Activated naive CD8-positive, alpha-beta T cell (primary cell): ENCODE measurements at regions not wholly inside any gene's neighbourhood (a gene's known extent, or its start where the extent isn't known, plus 50 kb on each side); places are given as distances from the start of the nearest gene placed in this dataset.
"Not testable (repeated sequence)": the region's sequence is repeated elsewhere in the genome, so short reads cannot be mapped to it uniquely, and the experiment has no call there.

Source experiments
- H3K27ac Mint-ChIP-seq: one replicate; pipeline ENCODE4 v1.8.0; 2021; ENCODE audit warnings: mixed read lengths
- H3K27me3 Mint-ChIP-seq: one replicate; pipeline ENCODE4 v1.8.0; 2021; ENCODE audit warnings: mixed read lengths
- H3K36me3 Mint-ChIP-seq: one replicate; pipeline ENCODE4 v1.8.0; 2021; ENCODE audit warnings: mixed read lengths
- H3K4me1 Mint-ChIP-seq: one replicate; pipeline ENCODE4 v1.8.0; 2021; ENCODE audit warnings: low read depth, mixed read lengths
- H3K4me3 Mint-ChIP-seq: one replicate; pipeline ENCODE4 v1.8.0; 2021; ENCODE audit warnings: mild to moderate bottlenecking, mixed read lengths
- H3K9me3 Mint-ChIP-seq: one replicate; pipeline ENCODE4 v1.8.0; 2021; ENCODE audit warnings: low read depth, mixed read lengths

GRCh38 chr2:58608146-58608545 is 367.0 kb upstream of the FANCL start:
- Mint-ChIP-seq H3K27me3 (peaks cover 4% of the 10 kb centered on the region), H3K9me3 (no peaks in the 10 kb centered on the region), H3K4me1 (no peaks in the 10 kb centered on the region), H3K36me3 (no peaks in the 10 kb centered on the region), H3K4me3 (no peak overlapping the region), H3K27ac (no peak overlapping the region)

GRCh38 chr2:58607448-58607847 is 366.3 kb upstream of the FANCL start:
- Mint-ChIP-seq H3K36me3 (no peaks in the 10 kb centered on the region), H3K27me3 (peaks cover 4% of the 10 kb centered on the region), H3K4me3 (no peak overlapping the region), H3K4me1 (no peaks in the 10 kb centered on the region), H3K9me3 (no peaks in the 10 kb centered on the region), H3K27ac (no peak overlapping the region)

GRCh38 chr2:58606799-58607198 is 365.7 kb upstream of the FANCL start:
- H3K4me1 Mint-ChIP-seq: no peaks in the 10 kb centered on the region
- no peaks in the 10 kb centered on the region for H3K9me3 Mint-ChIP-seq
- no peak overlapping the region for H3K27ac Mint-ChIP-seq
- H3K27me3 Mint-ChIP-seq: peaks cover 4% of the 10 kb centered on the region
- no peak overlapping the region for H3K4me3 Mint-ChIP-seq
- no peaks in the 10 kb centered on the region for H3K36me3 Mint-ChIP-seq

- Mint-ChIP-seq H3K27me3 (peaks cover 4% of the 10 kb centered on the region), H3K4me3 (no peak overlapping the region), H3K9me3 (no peaks in the 10 kb centered on the region), H3K4me1 (no peaks in the 10 kb centered on the region), H3K27ac (no peak overlapping the region), H3K36me3 (no peaks in the 10 kb centered on the region)
These were observed 363.0 kb upstream of the FANCL start for GRCh38 chr2:58604096-58604495.

GRCh38 chr2:58601017-58601416 is 359.9 kb upstream of the FANCL start:
- no peak overlapping the region for H3K4me3 Mint-ChIP-seq
- peaks cover 4% of the 10 kb centered on the region for H3K27me3 Mint-ChIP-seq
- no peaks in the 10 kb centered on the region for H3K9me3 Mint-ChIP-seq
- no peak overlapping the region for H3K27ac Mint-ChIP-seq
- H3K36me3 Mint-ChIP-seq: no peaks in the 10 kb centered on the region
- no peaks in the 10 kb centered on the region for H3K4me1 Mint-ChIP-seq

GRCh38 chr2:58598171-58598570 is 357.0 kb upstream of the FANCL start:
- H3K4me1 Mint-ChIP-seq: no peaks in the 10 kb centered on the region
- H3K36me3 Mint-ChIP-seq: no peaks in the 10 kb centered on the region
- no peaks in the 10 kb centered on the region for H3K27me3 Mint-ChIP-seq
- no peak overlapping the region for H3K27ac Mint-ChIP-seq
- no peak overlapping the region for H3K4me3 Mint-ChIP-seq
- no peaks in the 10 kb centered on the region for H3K9me3 Mint-ChIP-seq

GRCh38 chr2:58595714-58596113 is 354.6 kb upstream of the FANCL start:
- H3K9me3 Mint-ChIP-seq: no peaks in the 10 kb centered on the region
- H3K4me3 Mint-ChIP-seq: no peak overlapping the region
- H3K27me3 Mint-ChIP-seq: no peaks in the 10 kb centered on the region
- no peaks in the 10 kb centered on the region for H3K36me3 Mint-ChIP-seq
- H3K4me1 Mint-ChIP-seq: no peaks in the 10 kb centered on the region
- H3K27ac Mint-ChIP-seq: no peak overlapping the region

- no peak overlapping the region for H3K27ac Mint-ChIP-seq
- H3K9me3 Mint-ChIP-seq: no peaks in the 10 kb centered on the region
- H3K4me3 Mint-ChIP-seq: no peak overlapping the region
- H3K27me3 Mint-ChIP-seq: no peaks in the 10 kb centered on the region
- H3K36me3 Mint-ChIP-seq: no peaks in the 10 kb centered on the region
- no peaks in the 10 kb centered on the region for H3K4me1 Mint-ChIP-seq
These were observed 353.6 kb upstream of the FANCL start for GRCh38 chr2:58594762-58595161.

GRCh38 chr2:58594175-58594574 is 353.1 kb upstream of the FANCL start:
- Mint-ChIP-seq H3K4me3 (no peak overlapping the region), H3K9me3 (no peaks in the 10 kb centered on the region), H3K27me3 (no peaks in the 10 kb centered on the region), H3K36me3 (no peaks in the 10 kb centered on the region), H3K4me1 (no peaks in the 10 kb centered on the region), H3K27ac (no peak overlapping the region)

- not testable (repeated sequence) for H3K9me3 Mint-ChIP-seq, H3K36me3 Mint-ChIP-seq, H3K27me3 Mint-ChIP-seq, H3K4me3 Mint-ChIP-seq, H3K4me1 Mint-ChIP-seq, H3K27ac Mint-ChIP-seq
These were observed 345.1 kb upstream of the FANCL start for GRCh38 chr2:58586178-58586577.

- H3K9me3 Mint-ChIP-seq: no peaks in the 10 kb centered on the region
- no peaks in the 10 kb centered on the region for H3K27me3 Mint-ChIP-seq
- no peaks in the 10 kb centered on the region for H3K36me3 Mint-ChIP-seq
- no peak overlapping the region for H3K4me3 Mint-ChIP-seq
- H3K27ac Mint-ChIP-seq: no peak overlapping the region
- no peaks in the 10 kb centered on the region for H3K4me1 Mint-ChIP-seq
These were observed 344.1 kb upstream of the FANCL start for GRCh38 chr2:58585233-58585632.

GRCh38 chr2:58584606-58585118 is 343.5 kb upstream of the FANCL start:
- no peaks in the 10 kb centered on the region for H3K27me3 Mint-ChIP-seq
- no peak overlapping the region for H3K27ac Mint-ChIP-seq
- H3K4me3 Mint-ChIP-seq: no peak overlapping the region
- no peaks in the 10 kb centered on the region for H3K4me1 Mint-ChIP-seq
- H3K9me3 Mint-ChIP-seq: no peaks in the 10 kb centered on the region
- no peaks in the 10 kb centered on the region for H3K36me3 Mint-ChIP-seq

GRCh38 chr2:58578276-58578675 is 337.2 kb upstream of the FANCL start:
- Mint-ChIP-seq H3K4me1 (no peaks in the 10 kb centered on the region), H3K36me3 (no peaks in the 10 kb centered on the region), H3K9me3 (no peaks in the 10 kb centered on the region), H3K27ac (no peak overlapping the region), H3K4me3 (no peak overlapping the region), H3K27me3 (peaks cover 5% of the 10 kb centered on the region)

- Mint-ChIP-seq H3K4me1 (peaks cover 2% of the 10 kb centered on the region), H3K27me3 (peaks cover 5% of the 10 kb centered on the region), H3K9me3 (no peaks in the 10 kb centered on the region), H3K27ac (no peak overlapping the region), H3K4me3 (no peak overlapping the region), H3K36me3 (no peaks in the 10 kb centered on the region)
These were observed 333.7 kb upstream of the FANCL start for GRCh38 chr2:58574873-58575272.

GRCh38 chr2:58572731-58573130 is 331.6 kb upstream of the FANCL start:
- peaks cover under 1% of the 10 kb centered on the region for H3K27me3 Mint-ChIP-seq
- H3K4me3 Mint-ChIP-seq: no peak overlapping the region
- H3K4me1 Mint-ChIP-seq: peaks cover 5% of the 10 kb centered on the region
- no peaks in the 10 kb centered on the region for H3K9me3 Mint-ChIP-seq
- H3K27ac Mint-ChIP-seq: no peak overlapping the region
- H3K36me3 Mint-ChIP-seq: no peaks in the 10 kb centered on the region

- no peak overlapping the region for H3K27ac Mint-ChIP-seq
- H3K36me3 Mint-ChIP-seq: no peaks in the 10 kb centered on the region
- no peak overlapping the region for H3K4me3 Mint-ChIP-seq
- no peaks in the 10 kb centered on the region for H3K27me3 Mint-ChIP-seq
- H3K4me1 Mint-ChIP-seq: peaks cover 5% of the 10 kb centered on the region
- no peaks in the 10 kb centered on the region for H3K9me3 Mint-ChIP-seq
These were observed 330.2 kb upstream of the FANCL start for GRCh38 chr2:58571181-58571852.
